Hepatocyte (in vitro differentiated cells): ENCODE measurements at regions not wholly inside any gene's neighbourhood (a gene's known extent, or its start where the extent isn't known, plus 50 kb on each side); places are given as distances from the start of the nearest gene placed in this dataset.

Experiments used
- EZH2 ChIP-seq: fragments of 200-600 bp; sonication (generic); IDR thresholded peaks from 2 replicates; pipeline ENCODE4 v1.6.1; 2016; ENCODE audit warnings: antibody characterized with exemption, mild to moderate bottlenecking, borderline replicate concordance
- EZH2phosphoT487 ChIP-seq: fragments of 200-600 bp; sonication (generic); IDR thresholded peaks from one replicate; pipeline ENCODE4 v1.6.1; 2018; ENCODE audit warnings: antibody characterized with exemption, mild to moderate bottlenecking, low read depth, moderate library complexity; ENCODE audit not compliant: unreplicated experiment, severe bottlenecking
- TF ChIP-seq, protein P1 (sequence below): fragments of 200-600 bp; sonication (generic); IDR thresholded peaks from 2 replicates; pipeline ENCODE4 v1.5.1; 2016; ENCODE audit warnings: antibody characterized with exemption, mild to moderate bottlenecking; ENCODE audit not compliant: poor library complexity

DNA sequence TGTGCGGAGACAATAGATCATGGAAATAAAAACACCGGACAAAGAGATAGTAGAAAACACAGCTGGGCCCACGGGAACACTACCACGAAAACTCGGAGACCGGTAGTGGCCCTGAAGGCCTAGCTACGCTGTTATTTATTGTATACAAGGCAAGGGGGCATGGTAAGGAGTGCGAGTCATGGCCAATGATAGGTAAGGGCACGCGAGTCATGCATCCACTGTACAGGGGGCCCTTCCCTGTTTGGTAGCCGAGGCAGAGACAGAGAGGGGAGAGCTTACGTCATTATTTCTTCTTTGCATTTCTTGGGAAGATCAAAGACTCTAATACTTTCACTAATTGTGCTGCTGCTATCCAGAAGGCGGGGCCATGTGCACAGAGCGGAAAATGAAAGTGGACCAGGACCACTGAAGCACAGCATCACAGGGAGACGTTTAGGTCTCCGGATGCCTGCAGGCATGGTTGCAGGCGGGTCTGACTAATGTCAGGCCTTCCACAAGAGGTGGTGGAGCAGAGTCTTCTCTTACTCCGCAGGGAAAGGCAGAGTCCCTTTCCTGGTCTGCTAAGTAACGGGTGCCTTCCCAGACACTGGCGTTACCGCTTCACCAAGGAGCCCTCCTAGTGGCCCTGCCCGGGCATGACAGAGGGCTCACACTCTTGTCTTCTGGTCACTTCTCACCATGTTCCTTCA lies 74.4 kb upstream of the ARL4D start:
- TF ChIP-seq EZH2 (no peak), EZH2phosphoT487 (no peak)
- TF ChIP-seq, protein P1, sequence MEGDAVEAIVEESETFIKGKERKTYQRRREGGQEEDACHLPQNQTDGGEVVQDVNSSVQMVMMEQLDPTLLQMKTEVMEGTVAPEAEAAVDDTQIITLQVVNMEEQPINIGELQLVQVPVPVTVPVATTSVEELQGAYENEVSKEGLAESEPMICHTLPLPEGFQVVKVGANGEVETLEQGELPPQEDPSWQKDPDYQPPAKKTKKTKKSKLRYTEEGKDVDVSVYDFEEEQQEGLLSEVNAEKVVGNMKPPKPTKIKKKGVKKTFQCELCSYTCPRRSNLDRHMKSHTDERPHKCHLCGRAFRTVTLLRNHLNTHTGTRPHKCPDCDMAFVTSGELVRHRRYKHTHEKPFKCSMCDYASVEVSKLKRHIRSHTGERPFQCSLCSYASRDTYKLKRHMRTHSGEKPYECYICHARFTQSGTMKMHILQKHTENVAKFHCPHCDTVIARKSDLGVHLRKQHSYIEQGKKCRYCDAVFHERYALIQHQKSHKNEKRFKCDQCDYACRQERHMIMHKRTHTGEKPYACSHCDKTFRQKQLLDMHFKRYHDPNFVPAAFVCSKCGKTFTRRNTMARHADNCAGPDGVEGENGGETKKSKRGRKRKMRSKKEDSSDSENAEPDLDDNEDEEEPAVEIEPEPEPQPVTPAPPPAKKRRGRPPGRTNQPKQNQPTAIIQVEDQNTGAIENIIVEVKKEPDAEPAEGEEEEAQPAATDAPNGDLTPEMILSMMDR, result no peak
